Left ventricle myocardium inferior (tissue), 1 donor: ENCODE measurements at regions not wholly inside any gene's neighbourhood (a gene's known extent, or its start where the extent isn't known, plus 50 kb on each side); places are given as distances from the start of the nearest gene placed in this dataset.

ENCODE experiments used
- DNase-seq: peaks from one replicate; pipeline ENCODE4 v3.0.0-alpha.2; 2020
- H3K27ac ChIP-seq: fragments of 200-600 bp; replicated peaks from 2 replicates; pipeline ENCODE4 v1.8.0; 2021
- H3K27me3 ChIP-seq: fragments of 200-600 bp; 2 replicates; pipeline ENCODE4 v1.8.0; 2021; ENCODE audit warnings: low read depth
- H3K36me3 ChIP-seq: fragments of 200-600 bp; 2 replicates; pipeline ENCODE4 v1.8.0; 2021
- H3K4me1 ChIP-seq: fragments of 200-600 bp; 2 replicates; pipeline ENCODE4 v1.8.0; 2021
- H3K4me3 ChIP-seq: fragments of 200-600 bp; 2 replicates; pipeline ENCODE4 v1.8.0; 2021; ENCODE audit warnings: mild to moderate bottlenecking, moderate library complexity
- H3K9me3 ChIP-seq: fragments of 200-600 bp; replicated peaks from 2 replicates; pipeline ENCODE4 v1.8.0; 2021
- CTCF ChIP-seq: fragments of 200-600 bp; IDR thresholded peaks from 2 replicates; pipeline ENCODE4 v1.8.0; 2021; ENCODE audit warnings: antibody characterized with exemption, mild to moderate bottlenecking, borderline replicate concordance
- intact Hi-C: fragments of 100-400 bp; cut with micrococcal nuclease; formaldehyde crosslinking; loops from one replicate; pipeline ENCODE4 v1.11.0; 2022
- donor health status: DM: no; HTN: yes; CAD: no; lungs with severe emphysema.

GRCh38 chr10:130686689-130687300 is 550.6 kb downstream of the GLRX3 start:
- Histone ChIP-seq H3K9me3 (peaks cover 16% of the 10 kb centered on the region), H3K27me3 (peaks cover 21% of the 10 kb centered on the region), H3K36me3 (no peaks in the 10 kb centered on the region), H3K27ac (no peak overlapping the region), H3K4me3 (no peak overlapping the region), H3K4me1 (no peaks in the 10 kb centered on the region)
- intact Hi-C loops, result no loop called here
- TF ChIP-seq CTCF, result peak; percentile 47
- no peak for DNase-seq

- no peaks in the 10 kb centered on the region for H3K36me3 ChIP-seq
- H3K27me3 ChIP-seq, result peaks cover 28% of the 10 kb centered on the region
- no peak for DNase-seq
- no peak for TF ChIP-seq CTCF
- peaks cover 16% of the 10 kb centered on the region for H3K9me3 ChIP-seq
- no peaks in the 10 kb centered on the region for H3K4me1 ChIP-seq
- no peak overlapping the region for H3K4me3 ChIP-seq
- intact Hi-C loops, result no loop called here
- no peak overlapping the region for H3K27ac ChIP-seq
These were observed 551.4 kb downstream of the GLRX3 start for GRCh38 chr10:130687566-130687965.

GRCh38 chr10:130689743-130690626 is 553.8 kb downstream of the GLRX3 start:
- DNase-seq, result no peak
- intact Hi-C loops, result no loop called here
- Histone ChIP-seq H3K27me3 (peaks cover 51% of the 10 kb centered on the region), H3K36me3 (no peaks in the 10 kb centered on the region), H3K4me1 (no peaks in the 10 kb centered on the region), H3K27ac (no peak overlapping the region), H3K9me3 (peaks cover 6% of the 10 kb centered on the region), H3K4me3 (no peak overlapping the region)
- no peak for TF ChIP-seq CTCF

GRCh38 chr10:130691776-130692175 is 555.6 kb downstream of the GLRX3 start:
- peaks cover 51% of the 10 kb centered on the region for H3K27me3 ChIP-seq
- no peak for TF ChIP-seq CTCF
- no peaks in the 10 kb centered on the region for H3K4me1 ChIP-seq
- no peak overlapping the region for H3K27ac ChIP-seq
- intact Hi-C loops, result no loop called here
- no peaks in the 10 kb centered on the region for H3K9me3 ChIP-seq
- no peaks in the 10 kb centered on the region for H3K36me3 ChIP-seq
- DNase-seq, result no peak
- H3K4me3 ChIP-seq, result no peak overlapping the region

GRCh38 chr10:130696870-130697269 is 560.7 kb downstream of the GLRX3 start:
- Histone ChIP-seq H3K36me3 (no peaks in the 10 kb centered on the region), H3K4me3 (no peak overlapping the region), H3K27me3 (peaks cover 71% of the 10 kb centered on the region), H3K4me1 (no peaks in the 10 kb centered on the region), H3K9me3 (no peaks in the 10 kb centered on the region), H3K27ac (no peak overlapping the region)
- TF ChIP-seq CTCF, result no peak
- intact Hi-C loops, result no loop called here
- no peak for DNase-seq
